Colon (tissue), 2 donors: ENCODE measurements at regions not wholly inside any gene's neighbourhood (a gene's known extent, or its start where the extent isn't known, plus 50 kb on each side); places are given as distances from the start of the nearest gene placed in this dataset.
"Not testable (repeated sequence)": the region's sequence is repeated elsewhere in the genome, so short reads cannot be mapped to it uniquely, and the experiment has no call there.

Experiments used
- FAIRE-seq: peaks from 2 replicates; lab custom pipeline; 2012; peaks lifted over from hg19 to GRCh38; lab: Jason Lieb, UNC
- donor health status: control.
- donor health status: control.

DNA sequence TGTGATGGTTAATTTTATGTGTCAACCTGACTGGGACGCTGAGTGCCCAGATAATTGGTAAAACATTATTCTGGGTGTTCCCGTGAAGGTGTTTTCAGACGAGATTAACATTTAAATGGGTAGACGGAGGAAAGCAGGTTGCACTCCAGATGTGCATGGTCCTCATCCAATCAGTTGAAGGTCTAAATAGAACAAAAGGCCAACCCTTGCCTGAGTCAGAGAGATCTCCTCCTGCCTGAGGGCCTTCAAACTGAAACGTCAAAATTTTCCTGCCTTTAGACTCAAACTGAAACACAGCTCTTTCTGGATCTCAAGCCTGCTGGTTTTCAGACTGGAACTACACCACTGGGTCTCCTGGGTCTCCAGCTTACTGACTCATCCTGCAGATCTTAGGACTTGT lies 73.5 kb downstream of the NPIPA8 start:
- not testable (repeated sequence) for FAIRE-seq

DNA sequence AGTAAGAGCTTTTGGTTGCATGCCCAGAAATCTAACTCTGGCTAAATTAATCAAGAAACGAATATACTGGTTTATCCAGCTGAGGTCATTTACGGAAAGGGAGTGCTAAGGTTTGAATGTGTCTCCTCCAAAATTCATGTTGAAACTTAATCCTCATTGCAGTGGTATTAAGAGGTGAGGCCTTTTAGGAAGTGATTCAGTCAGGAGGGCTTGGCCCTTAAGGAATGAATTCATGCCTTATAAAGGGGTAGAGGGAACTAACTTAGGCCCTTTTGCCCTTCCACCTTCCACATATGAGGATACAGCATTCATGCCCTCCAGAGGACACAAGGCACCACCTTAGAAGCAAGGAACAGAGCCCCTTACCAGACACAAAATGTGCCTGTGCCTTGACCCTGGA lies 74.7 kb downstream of the NPIPA8 start:
- not testable (repeated sequence) for FAIRE-seq

DNA sequence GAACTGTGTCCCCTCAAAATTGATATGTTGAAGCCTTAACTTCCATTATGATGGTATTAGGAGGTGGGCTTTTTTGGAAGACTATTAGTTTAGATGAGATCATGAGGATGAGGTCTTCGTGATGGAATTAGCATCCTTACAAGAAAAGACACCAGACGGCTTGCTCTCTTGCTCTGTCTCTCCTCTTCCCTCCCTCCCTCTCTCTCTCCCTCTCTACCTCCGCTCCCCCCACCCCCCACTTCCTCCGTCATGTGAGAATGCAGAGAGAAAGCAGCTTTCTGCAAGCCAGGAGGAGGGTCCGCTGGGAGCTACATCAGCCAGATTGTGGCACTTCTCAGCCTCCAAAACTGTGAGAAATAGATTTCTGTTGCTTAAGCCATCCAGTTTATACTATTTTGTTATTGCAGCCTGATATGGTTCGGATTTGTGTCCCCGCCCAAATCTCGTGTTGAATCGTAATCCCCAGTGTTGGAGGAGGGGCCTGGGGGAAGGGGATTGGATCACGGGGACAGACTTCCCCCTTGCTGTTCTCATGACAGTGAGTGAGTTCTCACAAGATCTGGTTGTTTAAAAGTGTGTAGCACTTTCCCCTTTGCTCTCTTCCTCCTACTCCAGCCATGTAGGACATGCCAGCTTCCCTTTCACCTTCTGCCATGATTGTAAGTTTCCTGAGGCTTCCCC lies 76.9 kb downstream of the NPIPA8 start:
- not testable (repeated sequence) for FAIRE-seq

DNA sequence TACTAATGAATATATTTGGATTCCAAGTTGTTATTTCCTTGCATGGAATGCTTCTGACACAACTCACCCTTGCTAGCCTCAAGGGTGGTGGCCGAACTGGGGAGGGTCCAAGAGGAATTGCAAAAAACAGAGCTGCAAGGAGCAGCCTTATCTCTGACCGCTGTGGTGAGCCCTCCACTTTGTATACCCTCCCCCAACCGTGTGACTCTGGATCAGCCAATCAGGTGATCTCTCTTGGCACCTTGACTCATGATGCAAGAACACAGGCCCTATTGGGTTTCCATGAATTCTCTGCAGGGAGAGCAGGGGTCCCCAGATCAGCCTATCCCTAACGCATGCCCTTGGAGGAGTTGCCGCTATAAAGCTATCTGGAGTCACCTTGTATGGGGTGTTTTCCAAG lies 83.6 kb downstream of the NPIPA8 start:
- FAIRE-seq = not testable (repeated sequence)

- not testable (repeated sequence) for FAIRE-seq
Observed at GRCh38 chr16:18230505-18230904, 106.0 kb downstream of the NPIPA8 start.

- FAIRE-seq = not testable (repeated sequence)
Observed at GRCh38 chr16:18222054-18223009, 114.2 kb downstream of the NPIPA8 start.

DNA sequence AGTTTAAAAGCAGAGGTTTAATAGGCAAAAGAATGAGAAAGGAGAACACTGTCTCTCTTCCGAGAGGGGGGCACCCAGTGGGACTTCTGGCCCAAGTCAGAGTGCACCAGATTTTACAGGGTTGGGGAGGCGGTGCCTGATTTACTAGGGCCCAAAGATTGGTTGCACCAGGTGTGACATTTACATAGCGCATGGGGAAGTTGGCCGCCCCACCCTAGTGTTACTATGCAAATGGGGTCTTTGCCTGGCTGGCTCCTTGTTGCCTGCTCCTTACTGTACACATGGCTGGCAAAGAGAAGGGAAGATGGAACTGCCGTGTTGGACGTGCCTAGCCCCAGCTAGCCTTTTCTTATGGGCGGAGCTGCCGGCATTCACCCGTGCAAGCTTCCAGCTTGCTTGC lies 118.8 kb downstream of the NPIPA8 start:
- FAIRE-seq = not testable (repeated sequence)

GRCh38 chr16:18216814-18217213 lies 119.7 kb downstream of the NPIPA8 start:
- not testable (repeated sequence) for FAIRE-seq

DNA sequence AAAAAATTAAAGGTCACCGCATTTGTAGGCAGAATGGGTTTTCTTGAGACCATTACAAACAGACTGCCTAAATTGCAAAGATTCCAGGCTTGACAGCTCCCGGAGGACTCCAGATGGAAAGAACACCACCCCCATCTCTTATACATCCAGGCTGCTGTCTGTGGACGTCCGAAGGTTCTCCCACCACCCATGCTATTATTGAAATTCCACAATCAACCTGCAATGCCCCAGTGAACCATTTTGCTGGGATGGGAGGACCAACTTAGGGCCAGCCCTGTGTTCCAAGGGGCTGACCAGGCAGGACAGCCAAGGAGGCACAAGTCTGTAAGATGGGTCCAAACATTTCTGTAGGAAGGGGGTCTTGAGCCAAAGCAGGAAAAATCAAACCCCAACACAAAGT lies 122.7 kb downstream of the NPIPA8 start:
- FAIRE-seq = not testable (repeated sequence)

- FAIRE-seq = not testable (repeated sequence)
Observed at GRCh38 chr16:18211505-18211904, 125.0 kb downstream of the NPIPA8 start.

GRCh38 chr16:18204786-18205185 lies 131.8 kb downstream of the NPIPA8 start:
- FAIRE-seq = not testable (repeated sequence)

DNA sequence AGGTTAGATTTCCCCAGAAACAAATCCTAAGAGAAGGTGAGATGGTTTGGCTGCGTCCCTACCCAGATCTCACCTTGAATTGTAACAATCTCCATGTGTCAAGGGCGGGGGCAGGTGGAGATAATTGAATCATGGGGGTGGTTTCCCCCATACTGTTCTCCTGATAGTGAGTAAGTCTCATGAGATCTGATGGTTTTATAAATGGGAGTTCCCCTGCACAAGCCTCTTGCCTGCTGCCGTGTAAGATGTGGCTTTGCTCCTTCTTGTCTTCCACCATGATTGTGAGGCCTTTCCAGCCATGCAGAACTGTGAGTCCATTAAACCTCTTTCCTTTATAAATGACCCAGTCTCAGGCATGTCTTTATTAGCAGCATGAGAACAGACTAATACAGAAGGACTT lies 132.2 kb downstream of the NPIPA8 start:
- not testable (repeated sequence) for FAIRE-seq

- FAIRE-seq = not testable (repeated sequence)
Observed at GRCh38 chr16:18201511-18201910, 135.0 kb downstream of the NPIPA8 start.

GRCh38 chr16:18192389-18192788 lies 144.1 kb downstream of the NPIPA8 start:
- FAIRE-seq = not testable (repeated sequence)

GRCh38 chr16:18190179-18190578 lies 146.4 kb downstream of the NPIPA8 start:
- FAIRE-seq = not testable (repeated sequence)

DNA sequence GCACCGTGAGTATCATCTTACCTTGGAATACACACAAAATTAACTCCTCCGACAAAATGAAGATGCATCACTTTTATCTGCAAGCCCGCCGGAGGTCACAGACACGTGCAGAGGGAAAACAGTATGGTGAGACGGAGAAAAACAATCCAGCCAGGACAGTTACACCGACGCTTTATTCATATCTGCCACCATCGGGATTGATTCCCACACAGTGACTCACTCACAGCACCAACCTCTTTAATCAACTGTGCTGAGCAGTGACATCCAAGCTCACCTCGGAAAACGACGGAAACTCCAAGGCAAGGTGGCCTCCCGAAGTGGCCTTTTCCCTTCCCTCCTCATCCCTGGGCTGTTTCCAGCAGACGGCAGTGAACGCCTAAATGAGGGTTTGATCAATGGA lies 151.8 kb downstream of the NPIPA8 start:
- FAIRE-seq = not testable (repeated sequence)

- not testable (repeated sequence) for FAIRE-seq
Observed at GRCh38 chr16:18181028-18181427, 155.5 kb downstream of the NPIPA8 start.

- not testable (repeated sequence) for FAIRE-seq
Observed at GRCh38 chr16:18173945-18174497, 162.5 kb downstream of the NPIPA8 start.

- FAIRE-seq = not testable (repeated sequence)
Observed at GRCh38 chr16:18162293-18162692, 174.2 kb downstream of the NPIPA8 start.

DNA sequence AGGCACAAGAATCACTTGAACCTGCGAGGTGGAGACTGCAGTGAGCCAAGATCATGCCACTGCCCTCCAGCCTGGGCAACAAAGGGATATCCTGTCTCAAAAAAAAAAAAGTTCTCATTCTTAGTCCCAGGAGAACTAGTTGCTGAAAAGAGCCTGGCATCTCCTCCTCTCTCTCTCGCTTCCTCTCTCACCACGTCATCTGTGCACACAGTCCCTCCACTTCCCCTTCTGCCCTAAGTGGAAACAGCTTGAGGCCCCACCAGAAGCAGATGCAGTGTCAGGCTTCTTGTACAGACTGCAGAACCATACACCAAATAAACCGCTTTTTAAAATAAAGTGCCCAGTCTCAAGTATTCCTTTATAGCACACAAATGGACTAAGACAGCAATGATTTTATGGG lies 175.3 kb downstream of the NPIPA8 start:
- FAIRE-seq = not testable (repeated sequence)

DNA sequence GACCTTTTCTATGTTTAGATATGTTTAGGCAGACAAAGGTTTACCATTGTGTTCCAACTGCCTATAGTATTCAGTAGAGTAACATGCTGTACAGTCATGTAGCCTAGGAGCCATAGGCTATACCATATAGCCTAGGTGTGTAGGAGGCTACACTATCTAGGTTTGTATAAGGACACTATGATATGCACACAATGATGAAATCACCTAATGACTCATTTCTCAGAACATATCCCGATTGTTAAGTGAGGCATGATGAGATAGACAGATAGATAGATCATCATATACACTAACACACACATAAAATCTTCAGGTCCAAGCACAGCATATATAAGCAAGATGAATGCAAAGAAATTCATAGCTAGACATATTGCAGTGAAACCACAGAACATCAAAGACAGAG lies 177.4 kb downstream of the NPIPA8 start:
- not testable (repeated sequence) for FAIRE-seq

DNA sequence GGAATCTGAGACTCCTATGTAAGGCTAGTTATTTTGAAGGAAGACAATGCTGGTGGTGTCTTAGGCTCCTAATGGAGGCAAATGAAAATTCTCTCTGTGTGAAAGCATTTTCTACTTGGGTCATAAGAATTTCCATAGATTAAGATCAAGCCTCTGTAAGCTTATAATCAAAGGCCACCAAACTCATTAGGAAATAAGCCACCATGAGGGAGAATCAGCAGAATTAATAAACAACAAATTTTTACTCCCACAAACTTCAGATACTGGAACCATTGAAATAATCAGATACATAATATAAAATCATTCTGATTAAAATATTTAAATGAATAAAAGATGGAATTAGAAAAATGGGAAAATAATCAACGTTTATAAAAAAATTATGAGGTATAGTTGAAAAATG lies 178.7 kb downstream of the NPIPA8 start:
- not testable (repeated sequence) for FAIRE-seq

DNA sequence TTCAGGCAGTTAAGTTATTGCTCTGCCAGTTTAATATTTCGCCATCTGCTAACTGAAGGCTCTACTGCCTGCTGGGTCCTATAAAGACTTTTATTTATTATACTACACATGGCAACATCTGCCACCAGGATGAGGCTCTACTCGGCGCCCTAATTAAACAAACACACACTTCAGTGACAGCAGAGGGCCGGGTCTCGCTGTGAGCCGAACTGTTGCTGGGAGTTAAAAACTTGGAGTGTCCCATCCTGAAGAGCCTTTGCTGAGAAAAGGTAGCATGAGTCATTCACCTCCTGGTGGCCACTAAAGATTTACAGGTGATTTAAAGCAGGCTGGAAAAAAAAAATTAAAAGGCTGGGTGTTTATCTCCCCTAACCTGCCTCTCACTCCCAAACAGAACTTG lies 183.7 kb downstream of the NPIPA8 start:
- not testable (repeated sequence) for FAIRE-seq
